Muscle of leg (tissue), 3 donors: ENCODE measurements at regions not wholly inside any gene's neighbourhood (a gene's known extent, or its start where the extent isn't known, plus 50 kb on each side); places are given as distances from the start of the nearest gene placed in this dataset.

Source experiments
- DNase-seq: peaks from one replicate; pipeline ENCODE4 v3.0.0; 2013
- H3K27ac ChIP-seq: one replicate; pipeline ENCODE4 v1.5.1; 2013; ENCODE audit warnings: mild to moderate bottlenecking, low read length, control low read depth
- H3K27me3 ChIP-seq: one replicate; pipeline ENCODE4 v1.6.1; 2013; ENCODE audit warnings: low read length; ENCODE audit not compliant: control insufficient read depth, insufficient read depth
- H3K36me3 ChIP-seq: one replicate; pipeline ENCODE4 v1.6.1; 2013; ENCODE audit warnings: low read length; ENCODE audit not compliant: control insufficient read depth, insufficient read depth
- H3K4me1 ChIP-seq: one replicate; pipeline ENCODE4 v1.6.1; 2013; ENCODE audit warnings: low read length; ENCODE audit not compliant: control insufficient read depth, insufficient read depth
- H3K4me3 ChIP-seq: one replicate; pipeline ENCODE4 v1.5.1; 2013; ENCODE audit warnings: low read length, control low read depth
- H3K9me3 ChIP-seq: replicated peaks from 2 replicates; pipeline ENCODE4 v1.6.1; 2013; ENCODE audit warnings: low read depth, low read length; ENCODE audit not compliant: control insufficient read depth
- WGBS: methylation state at CpG from one replicate; pipeline ENCODE4 v1.1.5; 2013; ENCODE audit warnings: missing lambda C conversion rate; ENCODE audit not compliant: insufficient coverage; 5-methylcytosine and 5-hydroxymethylcytosine counted together

GRCh38 chr7:24407965-24408364 is 124.0 kb downstream of the NPY start:
- no peak overlapping the region for H3K27ac ChIP-seq
- H3K9me3 ChIP-seq = no peaks in the 10 kb centered on the region
- no peaks in the 10 kb centered on the region for H3K36me3 ChIP-seq
- no peaks in the 10 kb centered on the region for H3K27me3 ChIP-seq
- no peak overlapping the region for H3K4me3 ChIP-seq
- no CpG with 5 or more reads among the region's 1 CpG for WGBS
- H3K4me1 ChIP-seq = no peaks in the 10 kb centered on the region
- DNase-seq = no peak

- WGBS = 78% methylated on average over 6 of the region's 9 CpGs
- Histone ChIP-seq H3K27me3 (no peaks in the 10 kb centered on the region), H3K9me3 (no peaks in the 10 kb centered on the region), H3K4me3 (no peak overlapping the region), H3K27ac (no peak overlapping the region), H3K36me3 (no peaks in the 10 kb centered on the region), H3K4me1 (no peaks in the 10 kb centered on the region)
- DNase-seq = no peak
Measured at GRCh38 chr7:24408798-24409430, 124.9 kb downstream of the NPY start.

- no peaks in the 10 kb centered on the region for H3K27me3 ChIP-seq
- no peaks in the 10 kb centered on the region for H3K36me3 ChIP-seq
- no peak overlapping the region for H3K4me3 ChIP-seq
- no peak overlapping the region for H3K27ac ChIP-seq
- no peaks in the 10 kb centered on the region for H3K4me1 ChIP-seq
- 79% methylated on average over 3 of the region's 6 CpGs for WGBS
- no peak for DNase-seq
- H3K9me3 ChIP-seq = peaks cover 4% of the 10 kb centered on the region
Measured at GRCh38 chr7:24409431-24410024, 125.5 kb downstream of the NPY start.

GRCh38 chr7:24411226-24411625 is 127.2 kb downstream of the NPY start:
- Histone ChIP-seq H3K27me3 (no peaks in the 10 kb centered on the region), H3K27ac (no peak overlapping the region), H3K4me3 (no peak overlapping the region), H3K4me1 (no peaks in the 10 kb centered on the region), H3K9me3 (peaks cover 4% of the 10 kb centered on the region), H3K36me3 (no peaks in the 10 kb centered on the region)
- no CpG with 5 or more reads among the region's 3 CpGs for WGBS
- DNase-seq = no peak

- Histone ChIP-seq H3K27ac (no peak overlapping the region), H3K4me1 (peaks cover 2% of the 10 kb centered on the region), H3K36me3 (no peaks in the 10 kb centered on the region), H3K27me3 (no peaks in the 10 kb centered on the region), H3K9me3 (peaks cover 4% of the 10 kb centered on the region), H3K4me3 (no peak overlapping the region)
- DNase-seq = no peak
- WGBS = 88% methylated on average over 3 of the region's 7 CpGs
Measured at GRCh38 chr7:24417526-24418120, 133.6 kb downstream of the NPY start.

- WGBS = no CpG with 5 or more reads among the region's 2 CpGs
- H3K27ac ChIP-seq = no peak overlapping the region
- H3K27me3 ChIP-seq = no peaks in the 10 kb centered on the region
- H3K36me3 ChIP-seq = no peaks in the 10 kb centered on the region
- H3K4me3 ChIP-seq = no peak overlapping the region
- peaks cover 2% of the 10 kb centered on the region for H3K9me3 ChIP-seq
- peaks cover 2% of the 10 kb centered on the region for H3K4me1 ChIP-seq
- peak; percentile 76 for DNase-seq
Measured at GRCh38 chr7:24419077-24419476, 135.1 kb downstream of the NPY start.

- peak; percentile 94 for DNase-seq
- Histone ChIP-seq H3K4me1 (peaks cover 2% of the 10 kb centered on the region), H3K9me3 (no peaks in the 10 kb centered on the region), H3K36me3 (no peaks in the 10 kb centered on the region), H3K27me3 (no peaks in the 10 kb centered on the region), H3K4me3 (no peak overlapping the region), H3K27ac (no peak overlapping the region)
Measured at GRCh38 chr7:24419511-24419910, 135.5 kb downstream of the NPY start.

- WGBS = no CpG with 5 or more reads among the region's 4 CpGs
- DNase-seq = no peak
- H3K4me3 ChIP-seq = no peak overlapping the region
- no peak overlapping the region for H3K27ac ChIP-seq
- H3K9me3 ChIP-seq = peaks cover 10% of the 10 kb centered on the region
- H3K27me3 ChIP-seq = no peaks in the 10 kb centered on the region
- H3K4me1 ChIP-seq = peaks cover 2% of the 10 kb centered on the region
- H3K36me3 ChIP-seq = no peaks in the 10 kb centered on the region
Measured at GRCh38 chr7:24422441-24423010, 138.5 kb downstream of the NPY start.

GRCh38 chr7:24425664-24426063 is 141.7 kb downstream of the NPY start:
- no peak for DNase-seq
- Histone ChIP-seq H3K27ac (no peak overlapping the region), H3K9me3 (peaks cover 10% of the 10 kb centered on the region), H3K27me3 (no peaks in the 10 kb centered on the region), H3K36me3 (no peaks in the 10 kb centered on the region), H3K4me3 (no peak overlapping the region), H3K4me1 (no peaks in the 10 kb centered on the region)
- 94% methylated on average over 5 of the region's 5 CpGs for WGBS

- DNase-seq = no peak
- H3K4me3 ChIP-seq = no peak overlapping the region
- H3K27ac ChIP-seq = no peak overlapping the region
- peaks cover 10% of the 10 kb centered on the region for H3K9me3 ChIP-seq
- H3K4me1 ChIP-seq = no peaks in the 10 kb centered on the region
- no peaks in the 10 kb centered on the region for H3K27me3 ChIP-seq
- H3K36me3 ChIP-seq = no peaks in the 10 kb centered on the region
- WGBS = 50% methylated on average over 1 of the region's 2 CpGs
Measured at GRCh38 chr7:24427048-24427447, 143.1 kb downstream of the NPY start.
